WTC11 (cell line): ENCODE measurements at regions not wholly inside any gene's neighbourhood (a gene's known extent, or its start where the extent isn't known, plus 50 kb on each side); places are given as distances from the start of the nearest gene placed in this dataset.

Experiments
- AR ChIP-seq: fragments of 250-450 bp; sonication (Bioruptor Pico); IDR thresholded peaks from 2 replicates; pipeline ENCODE4 v1.9.0; 2021; ENCODE audit warnings: mild to moderate bottlenecking
- ATF3 ChIP-seq: sonication (generic); formaldehyde crosslinking; conservative IDR thresholded peaks from 2 replicates; pipeline ENCODE4 v1.8.1; 2022; ENCODE audit warnings: mild to moderate bottlenecking, missing genetic modification reagents
- CREB1 ChIP-seq: sonication (generic); formaldehyde crosslinking; IDR thresholded peaks from 2 replicates; pipeline ENCODE4 v1.8.0; 2023; ENCODE audit warnings: mild to moderate bottlenecking, missing genetic modification reagents
- CREM ChIP-seq: sonication (generic); formaldehyde crosslinking; IDR thresholded peaks from 2 replicates; pipeline ENCODE4 v1.8.1; 2022; ENCODE audit warnings: mild to moderate bottlenecking, missing genetic modification reagents, moderate library complexity
- CTCF ChIP-seq: fragments of 200-600 bp; IDR thresholded peaks from 2 replicates; pipeline ENCODE4 v1.8.0; 2022; ENCODE audit warnings: antibody characterized with exemption
- E2F5 ChIP-seq: sonication (generic); formaldehyde crosslinking; IDR thresholded peaks from 2 replicates; pipeline ENCODE4 v1.8.1; 2022; ENCODE audit warnings: mild to moderate bottlenecking, moderate library complexity, missing genetic modification reagents
- GABPB1 ChIP-seq: sonication (generic); formaldehyde crosslinking; IDR thresholded peaks from 2 replicates; pipeline ENCODE4 v1.8.1; 2023; ENCODE audit warnings: mild to moderate bottlenecking, missing genetic modification reagents
- JUN ChIP-seq: sonication (generic); formaldehyde crosslinking; IDR thresholded peaks from 2 replicates; pipeline ENCODE4 v1.8.0; 2023; ENCODE audit warnings: mild to moderate bottlenecking, missing genetic modification reagents
- MAX ChIP-seq: sonication (generic); formaldehyde crosslinking; IDR thresholded peaks from 2 replicates; pipeline ENCODE4 v1.8.0; 2022; ENCODE audit warnings: mild to moderate bottlenecking, missing genetic modification reagents
- NR1H2 ChIP-seq: sonication (generic); formaldehyde crosslinking; IDR thresholded peaks from 2 replicates; pipeline ENCODE4 v1.9.0; 2021; ENCODE audit warnings: mild to moderate bottlenecking, moderate library complexity, missing genetic modification reagents
- NR3C1 ChIP-seq: sonication (generic); formaldehyde crosslinking; conservative IDR thresholded peaks from 2 replicates; pipeline ENCODE4 v1.8.1; 2023; ENCODE audit warnings: low read depth, mild to moderate bottlenecking, missing genetic modification reagents
- TEAD4 ChIP-seq: sonication (generic); formaldehyde crosslinking; IDR thresholded peaks from 2 replicates; pipeline ENCODE4 v1.8.0; 2022; ENCODE audit warnings: mild to moderate bottlenecking, missing genetic modification reagents
- TP53 ChIP-seq: sonication (generic); formaldehyde crosslinking; IDR thresholded peaks from 2 replicates; pipeline ENCODE4 v1.8.1; 2023; ENCODE audit warnings: mild to moderate bottlenecking, missing genetic modification reagents

- TF ChIP-seq CTCF (no peak), AR (CRISPR knock-in tag) (no peak), CREM (CRISPR knock-in tag) (no peak), E2F5 (CRISPR knock-in tag) (no peak), GABPB1 (CRISPR knock-in tag) (no peak), ATF3 (no peak), TP53 (CRISPR knock-in tag) (no peak), JUN (CRISPR knock-in tag) (no peak), MAX (no peak), NR3C1 (CRISPR knock-in tag) (no peak), TEAD4 (CRISPR knock-in tag) (no peak), CREB1 (no peak), NR1H2 (CRISPR knock-in tag) (no peak)
Measured at GRCh38 chr6:74312081-74312480, 616.1 kb downstream of the CD109 start.
